Caco-2 (cell line): ENCODE measurements at regions not wholly inside any gene's neighbourhood (a gene's known extent, or its start where the extent isn't known, plus 50 kb on each side); places are given as distances from the start of the nearest gene placed in this dataset.

Experiments used
- BruUV-seq: library from RNA; stranded (reverse); fragments of 400-500 nt; replicated peaks from 2 replicates; lab custom pipeline; 2021; lab: Mats Ljungman, UMichigan
- CTCF ChIA-PET: fragments of 300-600 bp; sonication (Branson Sonifier 250); formaldehyde crosslinking; loops from one replicate; lab custom pipeline; 2022; ENCODE audit warnings: antibody characterized with exemption; lab: Charles Lee
- POLR2A ChIA-PET: fragments of 300-600 bp; sonication (Branson Sonifier 250); formaldehyde crosslinking; loops from one replicate; lab custom pipeline; 2022; ENCODE audit warnings: antibody characterized with exemption; lab: Charles Lee
- DNase-seq, 2 experiments: peaks; one replicate each; pipeline versions ENCODE4 v3.0.0 to v3.0.0-alpha.2; 2020 to 2022
- H3K27me3 ChIP-seq: replicated peaks from 2 replicates; pipeline ENCODE4 v1.6.0; 2011; ENCODE audit warnings: low read length; ENCODE audit not compliant: control insufficient read depth, insufficient read depth
- H3K36me3 ChIP-seq: 2 replicates; pipeline ENCODE4 v1.5.1; 2011; ENCODE audit warnings: low read length; ENCODE audit not compliant: control insufficient read depth, insufficient read depth
- H3K4me1 ChIP-seq: fragments of 250-450 bp; sonication (Bioruptor Pico); 2 replicates; pipeline ENCODE4 v1.5.1; 2020; ENCODE audit warnings: mild to moderate bottlenecking
- H3K4me3 ChIP-seq: 2 replicates; pipeline ENCODE4 v1.5.1; 2011; ENCODE audit warnings: low read depth, mild to moderate bottlenecking, control low read depth, low read length
- H3K9me3 ChIP-seq: fragments of 250-450 bp; sonication (Bioruptor Pico); 2 replicates; pipeline ENCODE4 v1.5.1; 2020; ENCODE audit warnings: mild to moderate bottlenecking, moderate library complexity
- H3K27ac Mint-ChIP-seq: one replicate; pipeline ENCODE4 v1.8.0; 2022; ENCODE audit warnings: mixed read lengths; ENCODE audit not compliant: unreplicated experiment
- H3K27me3 Mint-ChIP-seq: one replicate; pipeline ENCODE4 v1.8.0; 2022; ENCODE audit warnings: mixed read lengths; ENCODE audit not compliant: insufficient read depth, unreplicated experiment
- H3K36me3 Mint-ChIP-seq: one replicate; pipeline ENCODE4 v1.8.0; 2022; ENCODE audit warnings: mild to moderate bottlenecking, mixed read lengths; ENCODE audit not compliant: insufficient read depth, unreplicated experiment
- H3K4me1 Mint-ChIP-seq: one replicate; pipeline ENCODE4 v1.8.0; 2022; ENCODE audit warnings: low read depth, mixed read lengths; ENCODE audit not compliant: unreplicated experiment
- H3K4me3 Mint-ChIP-seq: one replicate; pipeline ENCODE4 v1.8.0; 2022; ENCODE audit warnings: mild to moderate bottlenecking, moderate library complexity, mixed read lengths; ENCODE audit not compliant: unreplicated experiment
- H3K9me3 Mint-ChIP-seq: one replicate; pipeline ENCODE4 v1.8.0; 2022; ENCODE audit warnings: mixed read lengths; ENCODE audit not compliant: unreplicated experiment
- intact Hi-C: fragments of 100-400 bp; cut with micrococcal nuclease; formaldehyde crosslinking; loops from one replicate; pipeline ENCODE4 v1.10.0; 2022; ENCODE audit not compliant: unreplicated experiment
- TF ChIP-seq, protein P1 (sequence below), 2 experiments: fragments of 200-600 bp in 1 of 2; IDR thresholded peaks; 1 replicate in 1 of 2; 2 replicates in 1 of 2; pipeline versions ENCODE4 v1.5.1 to v1.8.0; 2011 to 2022; ENCODE audit warnings: antibody characterized with exemption in 1 of 2, control low read depth in 1 of 2, inconsistent platforms in 1 of 2, low read depth in 1 of 2, low read length in 1 of 2, mild to moderate bottlenecking in 1 of 2, moderate library complexity in 1 of 2; ENCODE audit not compliant: insufficient read depth in 1 of 2, severe bottlenecking in 1 of 2, unreplicated experiment in 1 of 2

DNA sequence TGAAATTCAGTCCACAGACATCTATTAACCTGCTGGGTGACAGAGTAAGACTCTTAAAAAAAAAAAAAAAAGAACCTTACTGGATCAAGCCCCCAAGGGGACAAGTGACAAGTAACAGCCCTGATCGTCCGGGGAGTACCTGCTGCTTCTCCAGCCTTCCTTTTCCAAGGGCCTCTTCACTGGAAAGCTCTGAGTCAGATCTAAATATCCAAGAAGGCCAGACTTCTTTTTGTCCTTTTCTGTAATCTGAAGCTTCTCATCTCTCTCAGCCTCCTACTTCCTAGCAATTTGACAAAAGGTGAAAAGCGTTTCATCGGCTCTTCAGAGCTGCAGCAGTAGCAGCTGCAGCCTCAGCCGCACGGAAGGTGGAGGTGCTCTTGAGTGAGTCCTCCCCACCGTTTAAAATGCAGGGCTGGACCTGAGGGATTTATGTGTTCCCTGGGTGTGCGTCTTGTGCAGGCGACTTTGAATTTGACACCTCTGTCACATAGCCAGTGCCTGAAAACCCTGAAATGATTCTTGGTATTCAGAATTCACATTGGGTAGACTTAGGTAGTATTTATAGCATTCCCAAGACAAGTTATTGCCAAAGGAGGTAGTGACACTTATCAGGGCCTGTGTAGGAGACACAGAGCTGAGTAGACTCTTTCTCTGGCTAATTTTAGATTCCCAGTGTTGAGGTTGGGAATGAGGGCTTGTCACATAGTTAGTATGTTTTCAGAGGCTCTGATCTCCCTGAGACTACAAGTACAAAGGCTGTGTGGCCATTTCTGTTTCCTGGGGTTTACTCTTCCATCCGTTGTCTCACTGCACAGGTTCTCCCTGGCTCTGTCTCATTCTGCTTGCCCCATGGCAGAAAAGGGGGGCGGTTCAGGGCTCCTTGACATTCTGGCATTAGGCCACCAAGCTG lies 291.2 kb upstream of the C2CD4B start:
- intact Hi-C loops: no loop called here

GRCh38 chr15:62457100-62457499 lies 292.0 kb upstream of the C2CD4B start:
- no peak overlapping the region for H3K4me3 Mint-ChIP-seq
- H3K4me1 Mint-ChIP-seq: peaks cover 18% of the 10 kb centered on the region
- Histone ChIP-seq H3K9me3 (no peaks in the 10 kb centered on the region), H3K4me3 (no peak overlapping the region), H3K4me1 (peaks cover 3% of the 10 kb centered on the region; the same call in 1 of the 2 replicates), H3K27me3 (no peaks in the 10 kb centered on the region), H3K36me3 (no peaks in the 10 kb centered on the region)
- no peak for DNase-seq
- H3K36me3 Mint-ChIP-seq: peaks cover 32% of the 10 kb centered on the region
- ChIA-PET CTCF (interaction anchor here (1.0 kb wide), 1 partner anchor 93 kb away, joined by 3 read pairs; no protein-coding TSS in a partner anchor), POLR2A (no interaction called here)
- H3K9me3 Mint-ChIP-seq: no peaks in the 10 kb centered on the region
- no peak overlapping the region for H3K27ac Mint-ChIP-seq
- H3K27me3 Mint-ChIP-seq: no peaks in the 10 kb centered on the region
- TF ChIP-seq, protein P1, sequence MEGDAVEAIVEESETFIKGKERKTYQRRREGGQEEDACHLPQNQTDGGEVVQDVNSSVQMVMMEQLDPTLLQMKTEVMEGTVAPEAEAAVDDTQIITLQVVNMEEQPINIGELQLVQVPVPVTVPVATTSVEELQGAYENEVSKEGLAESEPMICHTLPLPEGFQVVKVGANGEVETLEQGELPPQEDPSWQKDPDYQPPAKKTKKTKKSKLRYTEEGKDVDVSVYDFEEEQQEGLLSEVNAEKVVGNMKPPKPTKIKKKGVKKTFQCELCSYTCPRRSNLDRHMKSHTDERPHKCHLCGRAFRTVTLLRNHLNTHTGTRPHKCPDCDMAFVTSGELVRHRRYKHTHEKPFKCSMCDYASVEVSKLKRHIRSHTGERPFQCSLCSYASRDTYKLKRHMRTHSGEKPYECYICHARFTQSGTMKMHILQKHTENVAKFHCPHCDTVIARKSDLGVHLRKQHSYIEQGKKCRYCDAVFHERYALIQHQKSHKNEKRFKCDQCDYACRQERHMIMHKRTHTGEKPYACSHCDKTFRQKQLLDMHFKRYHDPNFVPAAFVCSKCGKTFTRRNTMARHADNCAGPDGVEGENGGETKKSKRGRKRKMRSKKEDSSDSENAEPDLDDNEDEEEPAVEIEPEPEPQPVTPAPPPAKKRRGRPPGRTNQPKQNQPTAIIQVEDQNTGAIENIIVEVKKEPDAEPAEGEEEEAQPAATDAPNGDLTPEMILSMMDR (IDR thresholded peaks at IDR 0.05; ENCODE audit: insufficient read depth in 1 of 2, low read depth in 1 of 2, low read length in 1 of 2, severe bottlenecking in 1 of 2, unreplicated experiment in 1 of 2): no peak
- intact Hi-C loops: no loop called here
- no TSS peak for BruUV-seq

More for the DNA sequence above, 291.2 kb upstream of the C2CD4B start:
- no peak for DNase-seq
- Mint-ChIP-seq H3K4me3 (no peak overlapping the region), H3K4me1 (peaks cover 21% of the 10 kb centered on the region), H3K36me3 (peaks cover 34% of the 10 kb centered on the region), H3K27me3 (no peaks in the 10 kb centered on the region), H3K27ac (no peak overlapping the region), H3K9me3 (no peaks in the 10 kb centered on the region)
- H3K36me3 ChIP-seq: no peaks in the 10 kb centered on the region
- TF ChIP-seq, protein P1 (IDR thresholded peaks at IDR 0.05; ENCODE audit: insufficient read depth in 1 of 2, low read depth in 1 of 2, low read length in 1 of 2, severe bottlenecking in 1 of 2, unreplicated experiment in 1 of 2): no peak
- no peaks in the 10 kb centered on the region for H3K27me3 ChIP-seq
- no peaks in the 10 kb centered on the region for H3K9me3 ChIP-seq
- ChIA-PET POLR2A (no interaction called here), CTCF (interaction anchor here (1.0 kb wide), 1 partner anchor 93 kb away, joined by 3 read pairs; no protein-coding TSS in a partner anchor)
- peaks cover 3% of the 10 kb centered on the region; the same call in 1 of the 2 replicates for H3K4me1 ChIP-seq
- no peak overlapping the region for H3K4me3 ChIP-seq
- BruUV-seq: no TSS peak

DNA sequence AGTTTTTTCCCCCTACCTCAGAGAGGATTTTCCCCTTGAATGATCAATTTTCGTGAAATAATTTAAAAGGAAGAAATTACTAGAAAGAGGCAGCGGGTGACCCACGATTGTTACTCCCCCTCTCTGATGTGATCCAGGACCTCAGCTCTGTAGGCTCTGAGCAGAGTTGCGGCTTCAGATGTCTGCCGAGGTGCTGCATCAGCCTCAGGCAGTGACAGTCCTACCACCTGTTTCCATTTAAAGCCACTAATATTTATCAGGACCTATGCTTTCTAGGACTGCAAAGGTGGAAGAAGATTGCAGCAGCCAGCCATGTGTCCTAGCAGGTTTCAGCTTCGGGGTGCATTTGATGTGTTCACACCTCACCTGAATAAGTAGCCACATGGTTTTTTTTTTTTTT lies 294.8 kb upstream of the C2CD4B start:
- H3K4me1 Mint-ChIP-seq: peaks cover 10% of the 10 kb centered on the region

More for the DNA sequence above, 294.8 kb upstream of the C2CD4B start:
- no peaks in the 10 kb centered on the region for H3K9me3 Mint-ChIP-seq
- no peak overlapping the region for H3K27ac Mint-ChIP-seq
- no peak for DNase-seq
- H3K4me3 Mint-ChIP-seq: no peak overlapping the region
- intact Hi-C loops: no loop called here
- Histone ChIP-seq H3K36me3 (no peaks in the 10 kb centered on the region), H3K4me1 (no peaks in the 10 kb centered on the region; the same call in 1 of the 2 replicates), H3K27me3 (no peaks in the 10 kb centered on the region), H3K9me3 (no peaks in the 10 kb centered on the region), H3K4me3 (no peak overlapping the region)
- no TSS peak for BruUV-seq
- H3K36me3 Mint-ChIP-seq: peaks cover 38% of the 10 kb centered on the region
- ChIA-PET CTCF (no interaction called here), POLR2A (no interaction called here)
- TF ChIP-seq, protein P1 (IDR thresholded peaks at IDR 0.05; ENCODE audit: insufficient read depth in 1 of 2, low read depth in 1 of 2, low read length in 1 of 2, severe bottlenecking in 1 of 2, unreplicated experiment in 1 of 2): no peak
- no peaks in the 10 kb centered on the region for H3K27me3 Mint-ChIP-seq
